Suprapubic skin (tissue), 4 donors: ENCODE measurements at regions not wholly inside any gene's neighbourhood (a gene's known extent, or its start where the extent isn't known, plus 50 kb on each side); places are given as distances from the start of the nearest gene placed in this dataset.

Experiments used
- POLR2A ChIP-seq, 2 donors: fragments of 450-650 bp; IDR thresholded peaks; one replicate each; pipeline ENCODE4 v1.6.1; 2017; ENCODE audit warnings: antibody characterized with exemption in 2 of 2, mild to moderate bottlenecking in 2 of 2, moderate library complexity in 2 of 2
- POLR2AphosphoS5 ChIP-seq, 3 donors: sonication (generic); formaldehyde crosslinking; IDR thresholded peaks; one replicate each; pipeline ENCODE4 v1.6.1; 2017; ENCODE audit warnings: antibody characterized with exemption in 3 of 3

DNA sequence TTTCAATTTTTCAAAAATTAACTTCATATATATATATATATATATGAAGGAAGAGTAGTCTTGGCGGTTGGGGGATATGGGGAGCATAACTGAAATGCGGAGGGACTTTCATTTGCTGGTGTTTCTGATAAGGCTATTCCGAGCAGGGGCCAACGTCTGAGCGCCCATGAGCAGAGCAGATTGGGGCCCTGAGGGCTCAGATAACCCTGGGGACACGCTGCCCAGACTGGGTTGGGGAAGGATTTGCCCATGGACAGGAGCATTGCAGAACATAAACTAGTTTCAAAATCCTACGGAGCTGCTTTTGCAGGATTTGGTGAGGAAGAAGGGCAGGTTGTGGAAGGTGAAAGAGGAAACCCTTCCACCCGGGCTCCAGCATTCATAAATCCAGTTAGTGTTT lies 240.2 kb downstream of the IRX1 start:
- TF ChIP-seq POLR2AphosphoS5 (IDR thresholded peaks at IDR 0.05) (no peak), POLR2A (IDR thresholded peaks at IDR 0.05) (no peak)
